ENCODE measurements at regions not wholly inside any gene's neighbourhood (a gene's known extent, or its start where the extent isn't known, plus 50 kb on each side); places are given as distances from the start of the nearest gene placed in this dataset.

DNA sequence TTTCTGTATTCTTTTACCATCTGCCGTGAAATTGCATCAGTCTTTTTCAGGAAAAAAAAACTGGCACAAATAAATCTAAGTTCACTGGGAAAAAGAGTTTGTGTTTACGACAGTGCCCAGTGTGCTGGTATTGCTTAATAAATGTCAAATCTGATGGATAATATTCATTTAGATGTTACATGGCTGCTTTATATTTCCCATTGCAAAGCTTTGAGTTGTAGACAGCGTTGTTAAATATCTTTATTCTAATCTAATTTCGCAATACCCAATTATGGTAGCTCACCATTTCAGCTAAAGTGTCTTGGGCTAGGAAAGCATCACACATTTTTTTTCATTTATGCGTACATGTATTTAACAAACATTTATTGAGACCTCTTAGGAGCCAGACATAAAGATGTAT lies 1994.5 kb upstream of the FLRT2 start:
- no peak for DNase-seq (ENCODE audit: low read depth)
- no peak overlapping the region for H3K4me3 ChIP-seq (ENCODE audit: low read depth, low read length)
- no peak for TF ChIP-seq MYC (IDR thresholded peaks at IDR 0.05; ENCODE audit: low read depth, low read length)
- TF ChIP-seq, protein P1, sequence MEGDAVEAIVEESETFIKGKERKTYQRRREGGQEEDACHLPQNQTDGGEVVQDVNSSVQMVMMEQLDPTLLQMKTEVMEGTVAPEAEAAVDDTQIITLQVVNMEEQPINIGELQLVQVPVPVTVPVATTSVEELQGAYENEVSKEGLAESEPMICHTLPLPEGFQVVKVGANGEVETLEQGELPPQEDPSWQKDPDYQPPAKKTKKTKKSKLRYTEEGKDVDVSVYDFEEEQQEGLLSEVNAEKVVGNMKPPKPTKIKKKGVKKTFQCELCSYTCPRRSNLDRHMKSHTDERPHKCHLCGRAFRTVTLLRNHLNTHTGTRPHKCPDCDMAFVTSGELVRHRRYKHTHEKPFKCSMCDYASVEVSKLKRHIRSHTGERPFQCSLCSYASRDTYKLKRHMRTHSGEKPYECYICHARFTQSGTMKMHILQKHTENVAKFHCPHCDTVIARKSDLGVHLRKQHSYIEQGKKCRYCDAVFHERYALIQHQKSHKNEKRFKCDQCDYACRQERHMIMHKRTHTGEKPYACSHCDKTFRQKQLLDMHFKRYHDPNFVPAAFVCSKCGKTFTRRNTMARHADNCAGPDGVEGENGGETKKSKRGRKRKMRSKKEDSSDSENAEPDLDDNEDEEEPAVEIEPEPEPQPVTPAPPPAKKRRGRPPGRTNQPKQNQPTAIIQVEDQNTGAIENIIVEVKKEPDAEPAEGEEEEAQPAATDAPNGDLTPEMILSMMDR (IDR thresholded peaks at IDR 0.05; ENCODE audit: low read depth, low read length) = no peak

- DNase-seq (ENCODE audit: low read depth) = peak; percentile 35
- H3K4me3 ChIP-seq (ENCODE audit: low read depth, low read length) = no peak overlapping the region
- TF ChIP-seq MAX (IDR thresholded peaks at IDR 0.05; ENCODE audit: low read depth, low read length) (no peak), MYC (IDR thresholded peaks at IDR 0.05; ENCODE audit: low read depth, low read length) (no peak), POLR2A (IDR thresholded peaks at IDR 0.05; ENCODE audit: extremely low read depth, insufficient read length) (no peak)
- TF ChIP-seq, protein P1 (IDR thresholded peaks at IDR 0.05; ENCODE audit: low read depth, low read length) = no peak
These were observed 1988.8 kb upstream of the FLRT2 start for GRCh38 chr14:83541147-83541546.

GRCh38 chr14:83548061-83548839 lies 1981.7 kb upstream of the FLRT2 start:
- TF ChIP-seq MYC (IDR thresholded peaks at IDR 0.05; ENCODE audit: low read depth, low read length) (no peak), POLR2A (IDR thresholded peaks at IDR 0.05; ENCODE audit: extremely low read depth, insufficient read length) (no peak), MAX (IDR thresholded peaks at IDR 0.05; ENCODE audit: low read depth, low read length) (no peak)
- TF ChIP-seq, protein P1 (IDR thresholded peaks at IDR 0.05; ENCODE audit: low read depth, low read length) = no peak
- no peak for DNase-seq (ENCODE audit: low read depth)
- H3K4me3 ChIP-seq (ENCODE audit: low read depth, low read length) = no peak overlapping the region

DNA sequence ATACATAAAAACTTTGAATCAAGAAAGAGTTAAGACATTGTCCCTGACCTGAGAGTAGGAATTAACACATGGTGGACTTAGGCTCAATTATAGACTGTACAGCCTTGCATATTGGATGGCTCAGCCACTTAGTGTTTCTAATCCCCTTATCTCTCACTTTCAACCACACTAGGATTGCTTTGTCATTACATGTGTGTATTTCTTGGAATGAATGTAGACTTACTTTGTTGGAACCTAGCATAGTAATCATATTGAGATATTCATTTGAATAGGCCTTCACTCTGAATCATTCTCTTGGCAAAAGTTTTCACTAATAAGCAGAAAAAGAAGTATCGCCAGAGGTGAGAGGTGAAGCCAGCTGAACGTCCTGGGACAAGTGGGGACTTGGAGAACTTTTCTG lies 1973.9 kb upstream of the FLRT2 start:
- H3K4me3 ChIP-seq (ENCODE audit: low read depth, low read length) = no peak overlapping the region
- DNase-seq (ENCODE audit: low read depth) = no peak
- TF ChIP-seq MYC (IDR thresholded peaks at IDR 0.05; ENCODE audit: low read depth, low read length) (no peak), MAX (IDR thresholded peaks at IDR 0.05; ENCODE audit: low read depth, low read length) (no peak), POLR2A (IDR thresholded peaks at IDR 0.05; ENCODE audit: extremely low read depth, insufficient read length) (no peak)
- TF ChIP-seq, protein P1 (IDR thresholded peaks at IDR 0.05; ENCODE audit: low read depth, low read length) = no peak

DNA sequence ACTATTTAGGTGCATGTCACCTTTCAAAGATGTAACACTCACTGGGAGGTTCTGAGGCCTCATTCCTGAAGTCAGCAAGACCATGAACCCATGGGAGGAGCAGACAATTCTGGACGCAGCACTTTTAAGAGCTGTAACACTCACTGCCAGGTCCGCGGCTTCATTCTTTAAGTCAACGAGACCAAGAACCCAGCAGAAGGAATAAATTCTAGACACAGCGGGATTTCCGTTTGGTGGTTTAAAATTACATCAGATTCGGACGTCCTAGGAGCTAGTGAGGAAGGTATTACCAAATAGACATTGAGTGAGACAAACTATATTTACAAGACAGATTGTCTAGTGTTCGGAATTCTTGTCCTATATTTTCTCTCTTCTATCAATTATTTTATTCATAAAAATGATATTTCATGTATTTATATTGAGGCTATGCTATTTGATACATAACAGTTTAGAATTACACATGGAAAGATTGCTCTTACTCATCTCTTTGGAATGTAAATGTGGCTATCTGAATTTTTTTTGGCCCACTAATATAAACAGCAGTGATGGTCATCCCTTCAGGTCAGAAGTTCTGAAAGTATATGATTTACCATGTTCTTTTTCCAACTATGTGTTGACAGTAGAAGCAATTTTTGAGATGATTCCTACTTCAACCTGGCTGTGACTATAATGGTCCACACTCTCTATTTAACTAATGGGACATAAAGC lies 1973.0 kb upstream of the FLRT2 start:
- TF ChIP-seq, protein P1 (IDR thresholded peaks at IDR 0.05; ENCODE audit: low read depth, low read length) = no peak
- no peak for TF ChIP-seq POLR2A (IDR thresholded peaks at IDR 0.05; ENCODE audit: extremely low read depth, insufficient read length)
- no peak for TF ChIP-seq MAX (IDR thresholded peaks at IDR 0.05; ENCODE audit: low read depth, low read length)
- no peak for TF ChIP-seq MYC (IDR thresholded peaks at IDR 0.05; ENCODE audit: low read depth, low read length)
- H3K4me3 ChIP-seq (ENCODE audit: low read depth, low read length) = no peak overlapping the region
- DNase-seq (ENCODE audit: low read depth) = no peak

All from NB4 (cell line).